ENCODE measurements at regions not wholly inside any gene's neighbourhood (a gene's known extent, or its start where the extent isn't known, plus 50 kb on each side); places are given as distances from the start of the nearest gene placed in this dataset.

GRCh38 chr20:50320901-50321796 is 130.5 kb downstream of the CEBPB start:
- Mint-ChIP-seq H3K4me1 (ENCODE audit: low read depth) (peaks cover 5% of the 10 kb centered on the region), H3K9me3 (ENCODE audit: low read depth) (no peaks in the 10 kb centered on the region), H3K4me3 (ENCODE audit: low read depth) (no peak overlapping the region), H3K27ac (peak overlapping the region; percentile 1), H3K36me3 (ENCODE audit: insufficient read depth) (no peaks in the 10 kb centered on the region), H3K27me3 (peaks cover 13% of the 10 kb centered on the region)
- DNase-seq (ENCODE audit: low spot score, unreplicated experiment): peak; percentile 41
- TF ChIP-seq CTCF (IDR thresholded peaks at IDR 0.05; ENCODE audit: unreplicated experiment): no peak

- Mint-ChIP-seq H3K36me3 (ENCODE audit: insufficient read depth) (no peaks in the 10 kb centered on the region), H3K27ac (no peak overlapping the region), H3K4me1 (ENCODE audit: low read depth) (peaks cover 5% of the 10 kb centered on the region), H3K9me3 (ENCODE audit: low read depth) (no peaks in the 10 kb centered on the region), H3K27me3 (peaks cover 11% of the 10 kb centered on the region), H3K4me3 (ENCODE audit: low read depth) (no peak overlapping the region)
- DNase-seq (ENCODE audit: low spot score, unreplicated experiment): no peak
- no peak for TF ChIP-seq CTCF (IDR thresholded peaks at IDR 0.05; ENCODE audit: unreplicated experiment)
Measured at GRCh38 chr20:50321797-50322480, 131.3 kb downstream of the CEBPB start.

- Mint-ChIP-seq H3K36me3 (ENCODE audit: insufficient read depth) (no peaks in the 10 kb centered on the region), H3K4me3 (ENCODE audit: low read depth) (no peak overlapping the region), H3K27ac (no peak overlapping the region), H3K4me1 (ENCODE audit: low read depth) (peaks cover 3% of the 10 kb centered on the region), H3K27me3 (peaks cover 8% of the 10 kb centered on the region), H3K9me3 (ENCODE audit: low read depth) (no peaks in the 10 kb centered on the region)
- no peak for TF ChIP-seq CTCF (IDR thresholded peaks at IDR 0.05; ENCODE audit: unreplicated experiment)
- no peak for DNase-seq (ENCODE audit: low spot score, unreplicated experiment)
Measured at GRCh38 chr20:50322703-50323131, 132.1 kb downstream of the CEBPB start.

GRCh38 chr20:50323209-50323608 is 132.6 kb downstream of the CEBPB start:
- Mint-ChIP-seq H3K9me3 (ENCODE audit: low read depth) (no peaks in the 10 kb centered on the region), H3K27me3 (peaks cover 5% of the 10 kb centered on the region), H3K27ac (no peak overlapping the region), H3K4me1 (ENCODE audit: low read depth) (peaks cover 3% of the 10 kb centered on the region), H3K4me3 (ENCODE audit: low read depth) (no peak overlapping the region), H3K36me3 (ENCODE audit: insufficient read depth) (no peaks in the 10 kb centered on the region)
- DNase-seq (ENCODE audit: low spot score, unreplicated experiment): no peak
- no peak for TF ChIP-seq CTCF (IDR thresholded peaks at IDR 0.05; ENCODE audit: unreplicated experiment)

Measured in progenitor cell of endocrine pancreas (in vitro differentiated cells).